Calu3 (cell line): ENCODE measurements at regions not wholly inside any gene's neighbourhood (a gene's known extent, or its start where the extent isn't known, plus 50 kb on each side); places are given as distances from the start of the nearest gene placed in this dataset.

ENCODE experiments used
- BruUV-seq: library from RNA; stranded (reverse); fragments of 400-500 nt; replicated peaks from 2 replicates; lab custom pipeline; 2021; lab: Mats Ljungman, UMichigan
- CTCF ChIA-PET: fragments of 300-600 bp; sonication (Branson Sonifier 250); formaldehyde crosslinking; loops from one replicate; lab custom pipeline; 2022; ENCODE audit warnings: antibody characterized with exemption; lab: Charles Lee
- DNase-seq: peaks from one replicate; pipeline ENCODE4 v3.0.0; 2022
- H3K27ac Mint-ChIP-seq: one replicate; pipeline ENCODE4 v1.8.0; 2022; ENCODE audit warnings: mixed read lengths; ENCODE audit not compliant: unreplicated experiment
- H3K27me3 Mint-ChIP-seq: one replicate; pipeline ENCODE4 v1.8.0; 2022; ENCODE audit warnings: mixed read lengths; ENCODE audit not compliant: unreplicated experiment
- H3K36me3 Mint-ChIP-seq: one replicate; pipeline ENCODE4 v1.8.0; 2022; ENCODE audit warnings: mild to moderate bottlenecking, moderate library complexity, mixed read lengths; ENCODE audit not compliant: insufficient read depth, unreplicated experiment
- H3K4me1 Mint-ChIP-seq: one replicate; pipeline ENCODE4 v1.8.0; 2022; ENCODE audit warnings: mild to moderate bottlenecking, low read depth, mixed read lengths; ENCODE audit not compliant: unreplicated experiment
- H3K4me3 Mint-ChIP-seq: one replicate; pipeline ENCODE4 v1.8.0; 2022; ENCODE audit warnings: mild to moderate bottlenecking, low read depth, moderate library complexity, mixed read lengths; ENCODE audit not compliant: unreplicated experiment
- H3K9me3 Mint-ChIP-seq: one replicate; pipeline ENCODE4 v1.8.0; 2022; ENCODE audit warnings: low read depth, mixed read lengths; ENCODE audit not compliant: unreplicated experiment
- intact Hi-C: fragments of 100-400 bp; cut with micrococcal nuclease; formaldehyde crosslinking; loops from one replicate; pipeline ENCODE4 v1.10.0; 2022; ENCODE audit not compliant: unreplicated experiment
- TF ChIP-seq, protein P1 (sequence below): fragments of 200-600 bp; IDR thresholded peaks from one replicate; pipeline ENCODE4 v1.8.0; 2022; ENCODE audit warnings: antibody characterized with exemption; ENCODE audit not compliant: unreplicated experiment

DNA sequence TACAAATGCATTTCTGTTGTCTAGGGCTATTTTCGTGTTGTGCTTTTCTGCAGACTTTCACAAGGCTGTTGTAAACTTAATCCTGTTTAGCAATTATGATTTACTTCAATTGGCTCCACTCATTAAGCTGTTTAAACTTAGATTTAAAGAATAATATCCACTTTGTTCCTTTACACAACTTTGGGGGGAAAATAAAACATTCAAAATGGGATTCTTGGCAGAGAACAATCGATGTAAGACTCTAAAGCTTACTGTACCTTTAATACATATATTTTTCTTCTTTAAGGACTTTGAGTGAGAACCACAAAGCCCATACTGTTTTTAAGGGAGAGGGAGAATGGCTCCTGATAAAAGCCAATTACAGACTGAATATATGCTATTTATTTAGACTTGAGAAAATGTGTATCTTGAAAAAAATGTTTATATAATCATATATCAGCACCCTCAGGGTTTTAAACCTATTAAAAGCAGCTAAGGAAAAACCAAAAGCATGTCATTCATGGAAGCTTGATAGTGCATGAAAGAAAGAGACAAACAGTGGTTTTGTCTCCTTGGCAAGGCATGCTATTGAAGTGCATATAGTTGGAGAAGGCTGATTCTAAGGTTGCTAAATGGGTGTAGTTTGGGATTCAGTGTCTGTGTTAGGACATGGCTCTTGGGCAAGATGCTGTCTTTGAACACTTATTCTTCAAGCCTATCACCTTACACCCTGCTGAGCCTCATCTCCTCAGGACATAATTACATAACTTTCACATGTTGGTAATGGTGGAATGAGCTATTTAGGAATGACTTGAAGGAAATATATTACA, 293.4 kb upstream of the TBC1D5 start:
- no peaks in the 10 kb centered on the region for H3K4me1 Mint-ChIP-seq
- H3K27ac Mint-ChIP-seq: no peak overlapping the region
- peaks cover under 1% of the 10 kb centered on the region for H3K9me3 Mint-ChIP-seq
- DNase-seq: no peak
- H3K27me3 Mint-ChIP-seq: no peaks in the 10 kb centered on the region
- H3K4me3 Mint-ChIP-seq: no peak overlapping the region
- CTCF ChIA-PET: no interaction called here
- TF ChIP-seq, protein P1, sequence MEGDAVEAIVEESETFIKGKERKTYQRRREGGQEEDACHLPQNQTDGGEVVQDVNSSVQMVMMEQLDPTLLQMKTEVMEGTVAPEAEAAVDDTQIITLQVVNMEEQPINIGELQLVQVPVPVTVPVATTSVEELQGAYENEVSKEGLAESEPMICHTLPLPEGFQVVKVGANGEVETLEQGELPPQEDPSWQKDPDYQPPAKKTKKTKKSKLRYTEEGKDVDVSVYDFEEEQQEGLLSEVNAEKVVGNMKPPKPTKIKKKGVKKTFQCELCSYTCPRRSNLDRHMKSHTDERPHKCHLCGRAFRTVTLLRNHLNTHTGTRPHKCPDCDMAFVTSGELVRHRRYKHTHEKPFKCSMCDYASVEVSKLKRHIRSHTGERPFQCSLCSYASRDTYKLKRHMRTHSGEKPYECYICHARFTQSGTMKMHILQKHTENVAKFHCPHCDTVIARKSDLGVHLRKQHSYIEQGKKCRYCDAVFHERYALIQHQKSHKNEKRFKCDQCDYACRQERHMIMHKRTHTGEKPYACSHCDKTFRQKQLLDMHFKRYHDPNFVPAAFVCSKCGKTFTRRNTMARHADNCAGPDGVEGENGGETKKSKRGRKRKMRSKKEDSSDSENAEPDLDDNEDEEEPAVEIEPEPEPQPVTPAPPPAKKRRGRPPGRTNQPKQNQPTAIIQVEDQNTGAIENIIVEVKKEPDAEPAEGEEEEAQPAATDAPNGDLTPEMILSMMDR: no peak
- H3K36me3 Mint-ChIP-seq: no peaks in the 10 kb centered on the region
- intact Hi-C loops: no loop called here
- no TSS peak for BruUV-seq

DNA sequence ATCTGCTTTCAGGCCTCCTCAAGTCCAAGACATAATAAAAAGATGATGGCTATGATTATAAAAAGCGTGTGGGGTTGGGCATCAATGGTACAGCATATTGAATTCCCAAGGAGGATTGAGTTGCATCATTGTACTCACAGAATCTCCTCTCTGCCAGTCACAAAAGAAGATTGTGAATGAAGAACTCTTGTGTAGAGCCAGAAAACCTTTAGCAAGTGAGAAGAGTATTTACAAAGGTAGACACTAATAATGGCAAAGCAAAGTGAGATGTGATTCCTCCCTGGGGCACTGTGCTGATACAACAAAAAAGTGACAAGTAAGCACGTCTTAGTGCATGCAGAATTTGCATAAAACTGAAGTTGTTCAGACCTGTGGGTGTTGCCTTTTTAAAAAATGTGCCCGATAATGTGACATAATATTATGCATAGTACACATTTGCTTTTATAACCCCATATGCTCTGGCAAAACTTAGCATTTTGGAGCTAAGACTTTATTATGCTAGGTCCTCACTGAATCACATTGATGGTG, 291.2 kb upstream of the TBC1D5 start:
- BruUV-seq: no TSS peak
- no peak overlapping the region for H3K4me3 Mint-ChIP-seq
- intact Hi-C loops: no loop called here
- H3K9me3 Mint-ChIP-seq: no peaks in the 10 kb centered on the region
- TF ChIP-seq, protein P1: no peak
- no peak overlapping the region for H3K27ac Mint-ChIP-seq
- CTCF ChIA-PET: no interaction called here
- H3K36me3 Mint-ChIP-seq: no peaks in the 10 kb centered on the region
- no peaks in the 10 kb centered on the region for H3K4me1 Mint-ChIP-seq
- H3K27me3 Mint-ChIP-seq: no peaks in the 10 kb centered on the region
- no peak for DNase-seq

DNA sequence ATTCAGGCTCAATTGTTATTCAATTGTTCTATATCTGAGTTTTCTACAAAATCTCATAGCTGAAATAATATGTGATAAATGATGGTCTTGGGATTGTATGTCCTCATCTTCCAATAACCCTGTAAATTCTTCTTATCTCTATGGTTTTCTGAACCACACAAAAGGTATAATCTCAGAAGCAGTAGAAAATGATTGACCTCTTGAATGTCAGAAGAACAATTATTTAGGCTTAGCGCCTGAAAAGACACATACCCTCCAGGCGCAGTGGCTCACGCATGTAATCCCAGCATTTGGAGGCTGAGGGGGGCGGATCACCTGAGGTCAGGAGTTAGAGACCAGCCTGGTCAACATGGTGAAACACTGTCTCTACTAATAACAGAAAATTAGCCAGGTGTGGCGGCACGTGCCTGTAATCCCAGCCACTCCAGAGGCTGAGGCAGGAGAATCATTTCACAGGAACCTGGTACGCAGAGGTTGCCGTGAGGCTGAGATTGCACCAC, 288.0 kb upstream of the TBC1D5 start:
- CTCF ChIA-PET: no interaction called here
- TF ChIP-seq, protein P1: no peak
- Mint-ChIP-seq H3K27ac (no peak overlapping the region), H3K36me3 (no peaks in the 10 kb centered on the region), H3K4me3 (no peak overlapping the region), H3K27me3 (no peaks in the 10 kb centered on the region), H3K4me1 (no peaks in the 10 kb centered on the region), H3K9me3 (no peaks in the 10 kb centered on the region)
- BruUV-seq: no TSS peak
- intact Hi-C loops: no loop called here
- no peak for DNase-seq

DNA sequence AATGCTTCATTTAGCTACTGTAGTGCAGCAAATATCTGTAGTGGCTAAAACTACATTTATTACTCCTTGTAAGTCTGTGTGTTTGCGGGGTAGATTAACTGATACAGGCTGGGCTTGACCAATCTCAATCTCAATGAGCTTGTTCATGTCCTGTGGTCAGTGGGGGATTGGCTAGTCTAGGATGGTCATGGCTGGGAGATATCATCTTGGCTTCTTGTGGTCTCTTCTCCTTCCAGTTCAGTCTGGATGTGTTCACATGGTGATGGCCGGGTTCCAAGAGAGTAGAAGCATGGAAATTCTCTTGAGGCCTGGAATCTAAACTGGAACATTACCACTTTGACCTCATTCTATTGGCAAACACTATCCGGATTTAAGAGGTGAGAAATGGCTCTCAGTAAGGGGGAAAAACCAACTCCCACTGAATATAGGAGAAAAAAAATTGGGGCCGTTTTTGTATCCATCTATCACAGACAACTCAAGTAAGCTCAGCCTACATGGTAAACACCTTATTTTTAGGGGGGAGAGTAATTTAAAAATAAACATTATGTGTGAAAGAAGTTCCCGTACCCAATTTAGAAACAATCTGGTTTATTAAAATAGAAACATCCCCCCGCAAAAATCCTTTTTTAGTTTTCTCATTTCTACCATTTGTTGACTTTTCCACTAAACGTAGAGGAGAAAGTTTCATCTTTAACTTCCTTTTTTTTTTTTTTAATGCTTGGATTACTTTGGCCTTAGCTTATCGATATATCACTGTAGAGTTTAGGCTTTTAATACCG, 284.9 kb upstream of the TBC1D5 start:
- H3K36me3 Mint-ChIP-seq: no peaks in the 10 kb centered on the region
- H3K4me1 Mint-ChIP-seq: no peaks in the 10 kb centered on the region
- no peaks in the 10 kb centered on the region for H3K27me3 Mint-ChIP-seq
- CTCF ChIA-PET: no interaction called here
- H3K9me3 Mint-ChIP-seq: no peaks in the 10 kb centered on the region
- H3K4me3 Mint-ChIP-seq: no peak overlapping the region
- no TSS peak for BruUV-seq
- no peak overlapping the region for H3K27ac Mint-ChIP-seq
- TF ChIP-seq, protein P1: no peak
- intact Hi-C loops: no loop called here
- DNase-seq: no peak
